Mesendoderm (in vitro differentiated cells): ENCODE measurements at regions not wholly inside any gene's neighbourhood (a gene's known extent, or its start where the extent isn't known, plus 50 kb on each side); places are given as distances from the start of the nearest gene placed in this dataset.

ENCODE experiments used
- DNase-seq: peaks from one replicate; pipeline ENCODE4 v3.0.0; 2013
- H2AK5ac ChIP-seq: 2 replicates; pipeline ENCODE4 v1.6.1; 2013; ENCODE audit warnings: low read length, inconsistent platforms
- H2BK120ac ChIP-seq: 2 replicates; pipeline ENCODE4 v1.6.1; 2013; ENCODE audit warnings: low read depth, mild to moderate bottlenecking, low read length, moderate library complexity, mixed read lengths
- H2BK15ac ChIP-seq: replicated peaks from 2 replicates; pipeline ENCODE4 v1.6.1; 2013; ENCODE audit warnings: low read depth, mild to moderate bottlenecking, moderate library complexity
- H2BK5ac ChIP-seq: 2 replicates; pipeline ENCODE4 v1.6.1; 2013; ENCODE audit warnings: low read length, inconsistent platforms
- H3K18ac ChIP-seq: 2 replicates; pipeline ENCODE4 v1.6.1; 2013; ENCODE audit warnings: mild to moderate bottlenecking, low read length, mixed read lengths
- H3K23ac ChIP-seq: one replicate; pipeline ENCODE4 v1.6.1; 2013; ENCODE audit warnings: low read length
- H3K27ac ChIP-seq: 2 replicates; pipeline ENCODE4 v1.5.1; 2013; ENCODE audit warnings: low read depth, mild to moderate bottlenecking, inconsistent platforms, low read length, moderate library complexity
- H3K27me3 ChIP-seq: 2 replicates; pipeline ENCODE4 v1.6.1; 2013; ENCODE audit warnings: low read length, control low read depth, mild to moderate bottlenecking, inconsistent platforms; ENCODE audit not compliant: insufficient read depth, poor library complexity
- H3K36me3 ChIP-seq: 2 replicates; pipeline ENCODE4 v1.6.1; 2013; ENCODE audit warnings: low read length, inconsistent platforms; ENCODE audit not compliant: control insufficient read depth, insufficient read depth
- H3K4ac ChIP-seq: one replicate; pipeline ENCODE4 v1.6.1; 2013; ENCODE audit warnings: low read depth, mild to moderate bottlenecking, low read length, moderate library complexity
- H3K4me1 ChIP-seq: 2 replicates; pipeline ENCODE4 v1.6.1; 2013; ENCODE audit warnings: low read depth, low read length, inconsistent platforms; ENCODE audit not compliant: control insufficient read depth
- H3K4me2 ChIP-seq: 2 replicates; pipeline ENCODE4 v1.6.1; 2013; ENCODE audit warnings: low read length
- H3K4me3 ChIP-seq: 2 replicates; pipeline ENCODE4 v1.5.1; 2013; ENCODE audit warnings: mild to moderate bottlenecking, low read length
- H3K56ac ChIP-seq: one replicate; pipeline ENCODE4 v1.6.1; 2013; ENCODE audit warnings: low read length
- H3K79me1 ChIP-seq: 2 replicates; pipeline ENCODE4 v1.6.1; 2013; ENCODE audit warnings: low read length, inconsistent platforms
- H3K79me2 ChIP-seq: 2 replicates; pipeline ENCODE4 v1.6.1; 2013; ENCODE audit warnings: mild to moderate bottlenecking, low read length; ENCODE audit not compliant: control insufficient read depth, insufficient read depth
- H3K9ac ChIP-seq: 2 replicates; pipeline ENCODE4 v1.6.1; 2013; ENCODE audit warnings: low read length, inconsistent platforms
- H4K5ac ChIP-seq: one replicate; pipeline ENCODE4 v1.6.1; 2013; ENCODE audit warnings: low read length
- H4K8ac ChIP-seq: one replicate; pipeline ENCODE4 v1.6.1; 2013; ENCODE audit warnings: low read depth, mild to moderate bottlenecking, control low read depth, low read length, moderate library complexity
- WGBS: extraction: QIAGEN DNeasy Blood & Tissue Kit; methylation state at CpG from one replicate; pipeline ENCODE4 v1.1.7; 2013; ENCODE audit warnings: low lambda C conversion rate, missing lambda C conversion rate; ENCODE audit not compliant: insufficient coverage; ENCODE audit errors: extremely low coverage; 5-methylcytosine and 5-hydroxymethylcytosine counted together

DNA sequence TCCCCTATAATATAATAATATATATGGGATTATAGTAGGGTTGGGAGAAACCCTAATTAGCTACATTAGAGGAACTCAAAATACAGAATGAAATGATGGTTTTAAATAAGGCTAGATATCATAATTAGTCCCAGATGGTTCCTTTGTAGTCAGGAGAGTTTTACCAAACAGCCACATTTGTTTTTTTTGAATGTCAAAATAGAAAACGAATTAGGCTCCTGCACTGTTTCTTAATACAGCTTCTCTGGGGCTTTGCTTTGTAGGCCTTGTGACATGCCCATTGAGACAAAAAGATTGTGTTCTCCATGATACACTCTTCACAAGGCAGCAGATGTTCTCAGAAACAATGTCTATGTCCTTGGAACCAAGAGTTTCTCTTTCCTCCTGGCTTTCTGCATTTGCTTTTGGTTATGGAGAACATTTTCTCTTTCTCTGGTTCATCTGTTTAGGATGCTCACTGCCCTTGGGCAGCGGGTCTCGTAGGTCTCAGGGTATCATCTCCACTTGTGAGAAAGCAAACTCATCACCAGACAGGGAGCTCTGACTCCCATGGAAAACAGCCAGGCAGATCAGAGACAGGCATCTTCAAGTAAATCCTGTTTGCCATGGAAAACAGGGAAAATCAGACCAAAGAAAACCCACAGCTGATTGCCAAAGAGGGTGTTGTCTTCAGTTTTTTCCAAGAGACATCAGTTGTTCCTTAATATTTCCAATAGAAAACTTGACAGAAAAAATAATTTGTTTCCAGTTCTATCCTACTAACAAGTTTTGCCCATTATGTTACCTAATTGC lies 54.1 kb upstream of the RPS23 start:
- H3K4me1 ChIP-seq, result no peaks in the 10 kb centered on the region
- no peak overlapping the region for H3K18ac ChIP-seq
- no peak overlapping the region for H3K4me3 ChIP-seq
- no peak overlapping the region for H3K23ac ChIP-seq
- H3K27ac ChIP-seq, result no peak overlapping the region
- no peaks in the 10 kb centered on the region for H3K79me2 ChIP-seq
- no CpG with 5 or more reads among the region's 3 CpGs for WGBS
- no peak overlapping the region for H3K9ac ChIP-seq
- H3K79me1 ChIP-seq, result no peaks in the 10 kb centered on the region
- H2AK5ac ChIP-seq, result no peak overlapping the region
- no peak overlapping the region for H4K5ac ChIP-seq
- H2BK120ac ChIP-seq, result no peak overlapping the region
- no peak overlapping the region for H2BK5ac ChIP-seq
- no peak overlapping the region for H3K4ac ChIP-seq
- no peaks in the 10 kb centered on the region for H3K36me3 ChIP-seq
- H3K27me3 ChIP-seq, result no peaks in the 10 kb centered on the region
- no peak overlapping the region for H3K56ac ChIP-seq
- H4K8ac ChIP-seq, result no peak overlapping the region
- no peak overlapping the region for H3K4me2 ChIP-seq
- H2BK15ac ChIP-seq, result no peak overlapping the region
- DNase-seq, result no peak

GRCh38 chr5:82331557-82331956 lies 53.4 kb upstream of the RPS23 start:
- Histone ChIP-seq H2AK5ac (no peak overlapping the region), H2BK120ac (no peak overlapping the region), H3K4me1 (no peaks in the 10 kb centered on the region), H2BK5ac (no peak overlapping the region), H3K27me3 (no peaks in the 10 kb centered on the region), H2BK15ac (no peak overlapping the region), H3K23ac (no peak overlapping the region), H3K4me2 (no peak overlapping the region), H3K56ac (no peak overlapping the region), H3K36me3 (no peaks in the 10 kb centered on the region), H4K5ac (no peak overlapping the region), H3K79me2 (no peaks in the 10 kb centered on the region), H3K4me3 (no peak overlapping the region), H3K9ac (no peak overlapping the region), H3K79me1 (no peaks in the 10 kb centered on the region), H3K4ac (no peak overlapping the region), H4K8ac (no peak overlapping the region), H3K18ac (no peak overlapping the region), H3K27ac (no peak overlapping the region)
- WGBS, result no CpG with 5 or more reads among the region's 4 CpGs
- DNase-seq, result no peak

DNA sequence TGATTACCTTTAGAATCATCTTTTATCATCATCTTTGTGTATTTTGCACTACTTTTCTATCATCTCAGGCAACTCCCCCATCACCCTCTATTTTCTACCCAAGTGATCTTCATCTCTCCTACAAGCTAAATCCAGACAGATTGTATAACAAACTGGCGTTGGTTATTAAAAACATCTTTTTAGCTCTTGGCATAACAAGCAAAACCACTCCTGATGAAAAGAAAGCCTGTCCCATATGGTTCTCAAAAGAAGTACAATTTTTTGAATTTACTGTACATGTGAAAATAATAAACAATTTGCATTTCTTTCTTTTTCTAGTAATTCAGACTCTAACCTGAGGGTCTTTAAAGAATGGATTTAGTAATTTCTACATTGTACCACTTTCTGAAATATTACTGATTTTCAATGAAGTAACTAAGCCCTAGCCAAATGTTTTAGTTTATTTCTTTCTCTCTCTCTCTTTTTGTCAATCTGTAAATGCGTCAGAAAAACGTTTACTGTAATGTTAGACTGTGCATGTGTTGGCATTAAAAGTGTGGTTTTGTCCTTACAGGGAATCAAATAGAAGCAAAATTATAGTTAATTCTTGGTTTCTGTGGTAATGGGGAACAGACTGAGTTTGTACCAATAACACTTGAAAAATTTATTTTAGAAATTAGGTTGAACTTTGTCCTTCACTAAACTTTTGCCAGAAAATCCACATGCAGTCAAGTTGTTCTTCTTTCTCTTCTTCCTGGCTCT lies 52.5 kb upstream of the RPS23 start:
- no peak overlapping the region for H3K4ac ChIP-seq
- H3K18ac ChIP-seq, result peak overlapping the region; percentile 68
- no peak overlapping the region for H2BK15ac ChIP-seq
- H3K4me1 ChIP-seq, result no peaks in the 10 kb centered on the region
- no peak overlapping the region for H4K8ac ChIP-seq
- no peak overlapping the region for H3K23ac ChIP-seq
- H3K27ac ChIP-seq, result no peak overlapping the region
- no peak overlapping the region for H3K4me3 ChIP-seq
- no peak overlapping the region for H3K9ac ChIP-seq
- no peaks in the 10 kb centered on the region for H3K27me3 ChIP-seq
- no peak overlapping the region for H3K56ac ChIP-seq
- DNase-seq, result no peak
- no peak overlapping the region for H2AK5ac ChIP-seq
- H2BK120ac ChIP-seq, result no peak overlapping the region
- H3K79me1 ChIP-seq, result no peaks in the 10 kb centered on the region
- no peak overlapping the region for H3K4me2 ChIP-seq
- no peak overlapping the region for H2BK5ac ChIP-seq
- no peaks in the 10 kb centered on the region for H3K79me2 ChIP-seq
- WGBS, result no CpG with 5 or more reads among the region's 3 CpGs
- no peaks in the 10 kb centered on the region for H3K36me3 ChIP-seq
- H4K5ac ChIP-seq, result no peak overlapping the region

DNA sequence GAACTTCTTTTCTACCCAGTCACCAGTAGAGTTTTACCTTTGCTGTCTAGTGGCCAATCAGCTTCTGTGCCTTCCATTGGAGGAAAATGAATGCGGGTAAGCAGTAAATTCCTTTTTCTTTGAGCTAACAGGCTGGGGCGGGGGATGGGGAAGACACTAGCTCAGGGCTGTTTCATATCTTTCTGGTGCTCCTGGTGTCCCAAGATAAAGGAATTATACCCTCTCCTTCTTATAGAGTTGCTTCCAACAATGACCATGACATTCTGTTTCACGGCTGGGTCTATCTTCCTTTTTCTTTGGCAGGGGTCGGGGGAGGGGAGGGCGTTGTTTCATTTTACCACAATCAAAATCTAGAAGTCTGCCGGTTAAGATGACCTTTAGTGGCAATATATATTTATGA lies 51.2 kb upstream of the RPS23 start:
- Histone ChIP-seq H2BK15ac (no peak overlapping the region), H3K56ac (no peak overlapping the region), H3K4me3 (no peak overlapping the region), H3K79me1 (no peaks in the 10 kb centered on the region), H4K8ac (no peak overlapping the region), H4K5ac (no peak overlapping the region), H2BK5ac (no peak overlapping the region), H3K4me1 (no peaks in the 10 kb centered on the region), H3K36me3 (no peaks in the 10 kb centered on the region), H3K4me2 (no peak overlapping the region), H3K27ac (no peak overlapping the region), H3K4ac (no peak overlapping the region), H3K23ac (no peak overlapping the region), H3K27me3 (no peaks in the 10 kb centered on the region), H2AK5ac (no peak overlapping the region), H3K18ac (no peak overlapping the region), H2BK120ac (no peak overlapping the region), H3K9ac (no peak overlapping the region), H3K79me2 (no peaks in the 10 kb centered on the region)
- DNase-seq, result no peak
- no CpG with 5 or more reads among the region's 6 CpGs for WGBS
